ENCODE measurements at regions not wholly inside any gene's neighbourhood (a gene's known extent, or its start where the extent isn't known, plus 50 kb on each side); places are given as distances from the start of the nearest gene placed in this dataset.

- no peaks in the 10 kb centered on the region for H3K27me3 ChIP-seq (replicated peaks; ENCODE audit: insufficient read depth)
- 90 to 94% methylated on average over 2 of the region's 2 CpGs for WGBS, 2 experiments (ENCODE audit: low coverage in 1 of 2, low lambda C conversion rate in 2 of 2, missing lambda C conversion rate in 2 of 2)
- no peaks in the 10 kb centered on the region for H3K79me2 ChIP-seq (ENCODE audit: insufficient read depth)
- DNase-seq: no peak
- no peak overlapping the region for H3K4me3 ChIP-seq
- H3K9ac ChIP-seq: no peak overlapping the region
- no peak for TF ChIP-seq EZH2 (IDR thresholded peaks at IDR 0.05; ENCODE audit: insufficient read depth, poor library complexity, severe bottlenecking)
- no peak for TF ChIP-seq EZH2phosphoT487 (IDR thresholded peaks at IDR 0.05; ENCODE audit: insufficient read depth, low read depth)
- H3K36me3 ChIP-seq (ENCODE audit: low read depth): no peaks in the 10 kb centered on the region
- H3F3A ChIP-seq (ENCODE audit: insufficient read depth): peaks cover 29% of the 10 kb centered on the region
- no peaks in the 10 kb centered on the region for H4K20me1 ChIP-seq (ENCODE audit: insufficient read depth)
- H3K9me3 ChIP-seq (ENCODE audit: low read depth): no peaks in the 10 kb centered on the region
- H3K4me2 ChIP-seq (ENCODE audit: unreplicated experiment): no peak overlapping the region
- no peak overlapping the region; the same call in 1 of the 2 replicates for H2AFZ ChIP-seq
- peaks cover 10% of the 10 kb centered on the region for H3K4me1 ChIP-seq (ENCODE audit: insufficient read depth)
- in situ Hi-C loops (cut with MboI): no loop called here
- H3K27ac ChIP-seq: no peak overlapping the region
- H3K9me2 ChIP-seq (ENCODE audit: insufficient read depth): no peaks in the 10 kb centered on the region
These were observed 87.5 kb upstream of the ARID1B start for GRCh38 chr6:156689656-156690055.

GRCh38 chr6:156688620-156688971 is 88.6 kb upstream of the ARID1B start:
- no peaks in the 10 kb centered on the region for H3K9me2 ChIP-seq (ENCODE audit: insufficient read depth)
- no peak overlapping the region for H3K9ac ChIP-seq
- H3K27ac ChIP-seq: peak overlapping the region; percentile 96
- no peaks in the 10 kb centered on the region for H4K20me1 ChIP-seq (ENCODE audit: insufficient read depth)
- WGBS, 2 experiments (ENCODE audit: low coverage in 1 of 2, low lambda C conversion rate in 2 of 2, missing lambda C conversion rate in 2 of 2): 97 to 100% methylated on average over 1 of the region's 1 CpG
- no peaks in the 10 kb centered on the region for H3K27me3 ChIP-seq (replicated peaks; ENCODE audit: insufficient read depth)
- peaks cover 29% of the 10 kb centered on the region for H3F3A ChIP-seq (ENCODE audit: insufficient read depth)
- H3K9me3 ChIP-seq (ENCODE audit: low read depth): no peaks in the 10 kb centered on the region
- peak overlapping the region; percentile 98 for H2AFZ ChIP-seq
- in situ Hi-C loops (cut with MboI): no loop called here
- no peaks in the 10 kb centered on the region for H3K79me2 ChIP-seq (ENCODE audit: insufficient read depth)
- H3K4me1 ChIP-seq (ENCODE audit: insufficient read depth): peaks cover 10% of the 10 kb centered on the region
- TF ChIP-seq EZH2phosphoT487 (IDR thresholded peaks at IDR 0.05; ENCODE audit: insufficient read depth, low read depth): no peak
- no peak for TF ChIP-seq EZH2 (IDR thresholded peaks at IDR 0.05; ENCODE audit: insufficient read depth, poor library complexity, severe bottlenecking)
- H3K4me3 ChIP-seq: no peak overlapping the region
- peak overlapping the region; percentile 79 for H3K4me2 ChIP-seq (ENCODE audit: unreplicated experiment)
- DNase-seq: no peak
- no peaks in the 10 kb centered on the region for H3K36me3 ChIP-seq (ENCODE audit: low read depth)

GRCh38 chr6:156687789-156688619 is 89.2 kb upstream of the ARID1B start:
- H3K27ac ChIP-seq: peak overlapping the region; percentile 96
- no peaks in the 10 kb centered on the region for H3K9me2 ChIP-seq (ENCODE audit: insufficient read depth)
- peak overlapping the region; percentile 79 for H3K4me2 ChIP-seq (ENCODE audit: unreplicated experiment)
- no peaks in the 10 kb centered on the region for H3K36me3 ChIP-seq (ENCODE audit: low read depth)
- peak overlapping the region; percentile 98 for H2AFZ ChIP-seq
- peak overlapping the region; percentile 92 for H3K9ac ChIP-seq
- H4K20me1 ChIP-seq (ENCODE audit: insufficient read depth): no peaks in the 10 kb centered on the region
- DNase-seq: peak; percentile 62
- H3K4me1 ChIP-seq (ENCODE audit: insufficient read depth): peaks cover 10% of the 10 kb centered on the region
- H3K9me3 ChIP-seq (ENCODE audit: low read depth): no peaks in the 10 kb centered on the region
- H3K4me3 ChIP-seq: peak overlapping the region; percentile 94
- in situ Hi-C loops (cut with MboI): no loop called here
- no peaks in the 10 kb centered on the region for H3K79me2 ChIP-seq (ENCODE audit: insufficient read depth)
- TF ChIP-seq EZH2 (IDR thresholded peaks at IDR 0.05; ENCODE audit: insufficient read depth, poor library complexity, severe bottlenecking): no peak
- H3F3A ChIP-seq (ENCODE audit: insufficient read depth): peaks cover 29% of the 10 kb centered on the region
- no peaks in the 10 kb centered on the region for H3K27me3 ChIP-seq (replicated peaks; ENCODE audit: insufficient read depth)
- WGBS, 2 experiments (ENCODE audit: low coverage in 1 of 2, low lambda C conversion rate in 2 of 2, missing lambda C conversion rate in 2 of 2): 5 to 6% methylated on average over 22 of the region's 22 CpGs

DNA sequence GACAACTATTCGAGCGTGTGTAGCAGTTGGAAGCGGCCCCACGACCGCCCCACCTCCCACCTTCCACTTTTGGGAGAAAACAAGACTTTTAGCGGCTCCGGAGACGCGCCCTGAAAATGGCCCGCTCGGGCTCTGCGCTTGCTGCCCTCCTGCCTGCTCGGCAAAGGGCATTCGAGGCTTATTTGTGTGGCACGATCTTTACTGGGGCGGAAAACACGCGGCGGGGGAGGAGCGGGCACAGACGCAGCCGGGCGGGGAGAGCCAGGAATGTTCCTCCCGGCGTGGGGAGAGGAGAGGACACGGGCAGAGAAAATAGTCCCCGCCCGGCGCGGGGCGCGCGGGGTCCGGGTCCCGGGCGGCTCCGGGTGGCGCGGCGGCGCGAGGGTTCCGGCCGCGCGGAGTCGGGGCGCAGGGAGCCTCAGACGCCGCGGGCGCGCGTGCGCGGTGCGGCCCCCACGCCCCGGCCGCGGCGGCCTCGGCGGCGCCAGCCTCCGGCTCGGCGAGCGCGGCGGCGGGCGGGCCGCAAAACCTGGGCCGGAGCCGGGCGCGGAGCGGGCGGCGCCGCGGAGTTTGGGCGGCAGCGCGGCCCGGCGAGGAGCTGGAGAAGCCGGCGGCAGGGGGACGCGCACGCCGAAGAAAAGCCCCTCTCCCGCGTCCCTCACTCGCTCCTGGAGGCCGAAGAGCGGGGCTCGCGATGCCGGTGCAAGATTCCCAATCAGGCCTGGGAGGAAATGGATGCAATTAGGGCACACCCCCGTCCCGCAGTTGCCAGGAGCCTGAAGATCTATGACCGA is 90.0 kb upstream of the ARID1B start:
- peaks cover 29% of the 10 kb centered on the region for H3F3A ChIP-seq (ENCODE audit: insufficient read depth)
- H2AFZ ChIP-seq: peak overlapping the region; percentile 98
- H4K20me1 ChIP-seq (ENCODE audit: insufficient read depth): no peaks in the 10 kb centered on the region
- H3K27me3 ChIP-seq (replicated peaks; ENCODE audit: insufficient read depth): no peaks in the 10 kb centered on the region
- TF ChIP-seq EZH2 (IDR thresholded peaks at IDR 0.05; ENCODE audit: insufficient read depth, poor library complexity, severe bottlenecking): no peak
- TF ChIP-seq EZH2phosphoT487 (IDR thresholded peaks at IDR 0.05; ENCODE audit: insufficient read depth, low read depth): no peak
- 0 to 1% methylated on average over 50 to 75 of the region's 105 CpGs for WGBS, 2 experiments (ENCODE audit: low coverage in 1 of 2, low lambda C conversion rate in 2 of 2, missing lambda C conversion rate in 2 of 2)
- no peaks in the 10 kb centered on the region for H3K9me3 ChIP-seq (ENCODE audit: low read depth)
- DNase-seq: peak; percentile 93
- in situ Hi-C loops (cut with MboI): no loop called here
- peaks cover 10% of the 10 kb centered on the region for H3K4me1 ChIP-seq (ENCODE audit: insufficient read depth)
- no peaks in the 10 kb centered on the region for H3K79me2 ChIP-seq (ENCODE audit: insufficient read depth)
- H3K4me3 ChIP-seq: peak overlapping the region; percentile 94
- H3K9ac ChIP-seq: peak overlapping the region; percentile 94
- H3K9me2 ChIP-seq (ENCODE audit: insufficient read depth): no peaks in the 10 kb centered on the region
- no peaks in the 10 kb centered on the region for H3K36me3 ChIP-seq (ENCODE audit: low read depth)
- peak overlapping the region; percentile 96 for H3K27ac ChIP-seq
- H3K4me2 ChIP-seq (ENCODE audit: unreplicated experiment): peak overlapping the region; percentile 90

Data from GM23248 (cell line).